B cell (primary cell): ENCODE measurements at regions not wholly inside any gene's neighbourhood (a gene's known extent, or its start where the extent isn't known, plus 50 kb on each side); places are given as distances from the start of the nearest gene placed in this dataset.

Experiments used
- ATAC-seq: fragments of 200-7000 bp; cut with Tn5 transposase; one replicate; pipeline ENCODE4 v1.10.0; 2021; ENCODE audit warnings: low read depth, mild to moderate bottlenecking, moderate number of reproducible peaks, moderate library complexity
- CTCF ChIA-PET: fragments of 350-600 bp; sonication (Branson Sonifier 250); formaldehyde crosslinking; loops from one replicate; lab custom pipeline; 2021; ENCODE audit warnings: antibody characterized with exemption, inconsistent platforms; lab: Charles Lee
- POLR2A ChIA-PET: fragments of 350-600 bp; sonication (Branson Sonifier 250); formaldehyde crosslinking; loops from one replicate; lab custom pipeline; 2021; ENCODE audit warnings: antibody characterized with exemption; lab: Charles Lee
- DNase-seq: peaks from one replicate; pipeline ENCODE4 v3.0.0; 2013
- H2AFZ ChIP-seq: 2 replicates; pipeline ENCODE4 v1.6.1; 2012; ENCODE audit warnings: mild to moderate bottlenecking, low read depth, low read length; ENCODE audit not compliant: insufficient read depth, poor library complexity, severe bottlenecking
- H3K27ac ChIP-seq, 2 donors: 1 replicate in 1 of 2; 2 replicates in 1 of 2; pipeline ENCODE4 v1.5.1; 2012 to 2013; ENCODE audit warnings: low read length in 2 of 2, mild to moderate bottlenecking in 2 of 2, moderate library complexity in 1 of 2
- H3K27me3 ChIP-seq, 4 experiments: fragments of 200-600 bp in 1 of 4; sonication (generic) in 1 of 4; replicated peaks in 1 of 4; 1 replicate in 2 of 4; 2 replicates in 2 of 4; pipeline versions ENCODE4 v1.6.1 to v1.7.0; 2013 to 2016; ENCODE audit warnings: low read length in 3 of 4, mild to moderate bottlenecking in 2 of 4, mixed read lengths in 1 of 4, moderate library complexity in 1 of 4; ENCODE audit not compliant: insufficient read depth in 4 of 4, control insufficient read depth in 3 of 4; ENCODE audit errors: control extremely low read depth in 1 of 4
- H3K36me3 ChIP-seq, 2 experiments: replicated peaks in 1 of 2; 1 replicate in 1 of 2; 2 replicates in 1 of 2; pipeline versions ENCODE4 v1.6.1 to v1.7.1; 2013; ENCODE audit warnings: low read length in 1 of 2; ENCODE audit not compliant: insufficient read depth in 2 of 2, control insufficient read depth in 1 of 2; ENCODE audit errors: control extremely low read depth in 1 of 2, extremely low read depth in 1 of 2
- H3K4me1 ChIP-seq, 2 donors: fragments of 200-600 bp in 1 of 2; sonication (generic) in 1 of 2; 1 replicate in 1 of 2; 2 replicates in 1 of 2; pipeline versions ENCODE4 v1.5.1 to v1.6.1; 2013 to 2017; ENCODE audit warnings: low read length in 2 of 2; ENCODE audit not compliant: control insufficient read depth in 2 of 2, insufficient read depth in 2 of 2
- H3K4me2 ChIP-seq: replicated peaks from 2 replicates; pipeline ENCODE3; 2012; ENCODE audit warnings: mild to moderate bottlenecking, low read depth, low read length; ENCODE audit not compliant: poor library complexity, severe bottlenecking
- H3K4me3 ChIP-seq, 5 experiments: fragments of 200-600 bp in 1 of 5; sonication (generic) in 1 of 5; 1 replicate in 3 of 5; 2 replicates in 2 of 5; pipeline versions ENCODE4 v1.5.1 to v1.7.0; 2011 to 2016; ENCODE audit warnings: low read length in 4 of 5, mild to moderate bottlenecking in 4 of 5, low read depth in 2 of 5, control low read depth in 1 of 5, moderate library complexity in 1 of 5; ENCODE audit not compliant: insufficient read depth in 1 of 5; ENCODE audit errors: control extremely low read depth in 1 of 5, extremely low read depth in 1 of 5
- H3K79me2 ChIP-seq: fragments of 200-600 bp; sonication (generic); one replicate; pipeline ENCODE4 v1.6.0; 2016; ENCODE audit warnings: low read length; ENCODE audit not compliant: control insufficient read depth, insufficient read depth
- H3K9ac ChIP-seq: fragments of 200-600 bp; sonication (generic); 2 replicates; pipeline ENCODE4 v1.6.1; 2017; ENCODE audit warnings: mild to moderate bottlenecking, low read length, moderate library complexity
- H3K9me3 ChIP-seq, 3 donors: one replicate each; pipeline versions ENCODE4 v1.6.1 to v1.7.1; 2013; ENCODE audit warnings: low read length in 2 of 3; ENCODE audit not compliant: control insufficient read depth in 2 of 3, insufficient read depth in 1 of 3; ENCODE audit errors: control extremely low read depth in 1 of 3
- H4K20me1 ChIP-seq: 2 replicates; pipeline ENCODE4 v1.6.0; 2012; ENCODE audit warnings: mild to moderate bottlenecking, low read length; ENCODE audit not compliant: insufficient read depth, control insufficient read depth, poor library complexity, severe bottlenecking
- H3K27ac Mint-ChIP-seq: one replicate; pipeline ENCODE4 v1.8.0; 2021; ENCODE audit warnings: mixed read lengths
- H3K27me3 Mint-ChIP-seq: one replicate; pipeline ENCODE4 v1.8.0; 2021; ENCODE audit warnings: mixed read lengths
- H3K4me1 Mint-ChIP-seq: one replicate; pipeline ENCODE4 v1.8.0; 2021; ENCODE audit warnings: mixed read lengths
- H3K4me3 Mint-ChIP-seq: one replicate; pipeline ENCODE4 v1.8.0; 2021; ENCODE audit warnings: mixed read lengths
- H3K9me3 Mint-ChIP-seq: one replicate; pipeline ENCODE4 v1.8.0; 2022; ENCODE audit warnings: mixed read lengths; ENCODE audit not compliant: insufficient read depth
- CTCF ChIP-seq: fragments of 200-600 bp; IDR thresholded peaks from one replicate; pipeline ENCODE4 v1.8.0; 2022; ENCODE audit warnings: antibody characterized with exemption, mild to moderate bottlenecking
- EZH2 ChIP-seq: IDR thresholded peaks from 2 replicates; pipeline ENCODE4 v1.6.1; 2012; ENCODE audit warnings: borderline replicate concordance, low read depth, mild to moderate bottlenecking, moderate library complexity, low read length; ENCODE audit not compliant: insufficient read depth, poor library complexity, severe bottlenecking
- WGBS: methylation state at CpG from one replicate; pipeline ENCODE4 v1.1.5; 2013; ENCODE audit warnings: missing lambda C conversion rate; ENCODE audit not compliant: insufficient coverage; 5-methylcytosine and 5-hydroxymethylcytosine counted together
- intact Hi-C: fragments of 100-400 bp; cut with micrococcal nuclease; formaldehyde crosslinking; loops from one replicate; pipeline ENCODE4 v1.10.0; 2022

GRCh38 chr2:176421297-176422050, 152.2 kb downstream of the MTX2 start:
- intact Hi-C loops = no loop called here
- Mint-ChIP-seq H3K27ac (no peak overlapping the region), H3K9me3 (peaks cover 3% of the 10 kb centered on the region), H3K4me1 (no peaks in the 10 kb centered on the region), H3K27me3 (peaks cover 28% of the 10 kb centered on the region), H3K4me3 (no peak overlapping the region)
- no peaks in the 10 kb centered on the region for H3K36me3 ChIP-seq
- DNase-seq (no peak), ATAC-seq (no peak)
- ChIA-PET POLR2A (no interaction called here), CTCF (interaction anchor here (1.0 kb wide), 1 partner anchor 33 kb away, joined by 3 read pairs; no protein-coding TSS in a partner anchor)
- no peak for TF ChIP-seq CTCF
- TF ChIP-seq EZH2 = no peak
- 89% methylated on average over 4 of the region's 5 CpGs for WGBS
- no peak overlapping the region for H2AFZ ChIP-seq
- no peak overlapping the region for H3K4me3 ChIP-seq
- H3K79me2 ChIP-seq = no peaks in the 10 kb centered on the region
- H3K9me3 ChIP-seq = no peaks in the 10 kb centered on the region
- H3K27me3 ChIP-seq = peaks cover 0 to 4% (median 0%) of the 10 kb centered on the region in 4 experiments
- no peak overlapping the region for H3K27ac ChIP-seq
- no peaks in the 10 kb centered on the region for H4K20me1 ChIP-seq
- H3K4me1 ChIP-seq = no peaks in the 10 kb centered on the region
- no peak overlapping the region for H3K9ac ChIP-seq
- H3K4me2 ChIP-seq = no peak overlapping the region

GRCh38 chr2:176423819-176424218, 154.6 kb downstream of the MTX2 start:
- ChIA-PET CTCF (no interaction called here), POLR2A (no interaction called here)
- no peak overlapping the region for H3K27ac Mint-ChIP-seq
- intact Hi-C loops = no loop called here
- no peak overlapping the region for H3K27ac ChIP-seq
- peaks cover 5% of the 10 kb centered on the region for H3K9me3 Mint-ChIP-seq
- peaks cover 28% of the 10 kb centered on the region for H3K27me3 Mint-ChIP-seq
- no peaks in the 10 kb centered on the region for H3K4me1 ChIP-seq
- H3K4me3 ChIP-seq = no peak overlapping the region
- H4K20me1 ChIP-seq = no peaks in the 10 kb centered on the region
- no peak for TF ChIP-seq CTCF
- no peak for TF ChIP-seq EZH2
- H3K9me3 ChIP-seq = peaks cover 0 to 7% (median 0%) of the 10 kb centered on the region in 3 donors
- no peak overlapping the region for H3K4me3 Mint-ChIP-seq
- H3K79me2 ChIP-seq = no peaks in the 10 kb centered on the region
- H2AFZ ChIP-seq = no peak overlapping the region
- no peak overlapping the region for H3K9ac ChIP-seq
- H3K4me2 ChIP-seq = no peak overlapping the region
- peaks cover 0 to 4% (median 0%) of the 10 kb centered on the region in 4 experiments for H3K27me3 ChIP-seq
- WGBS = 50% methylated on average over 2 of the region's 2 CpGs
- ATAC-seq (no peak), DNase-seq (no peak)
- no peaks in the 10 kb centered on the region for H3K36me3 ChIP-seq
- H3K4me1 Mint-ChIP-seq = no peaks in the 10 kb centered on the region
